ENCODE measurements at regions not wholly inside any gene's neighbourhood (a gene's known extent, or its start where the extent isn't known, plus 50 kb on each side); places are given as distances from the start of the nearest gene placed in this dataset.

GRCh38 chr10:108090476-108091215 lies 926.1 kb upstream of the SORCS1 start:
- Histone ChIP-seq H3K27ac (ENCODE audit: low read depth) (no peak overlapping the region), H3K4me3 (ENCODE audit: low read depth, low read length) (no peak overlapping the region), H3K4me1 (ENCODE audit: insufficient read depth) (no peaks in the 10 kb centered on the region), H3K36me3 (ENCODE audit: insufficient read depth) (no peaks in the 10 kb centered on the region)
- WGBS: 91% methylated on average over 3 of the region's 3 CpGs
- DNase-seq (ENCODE audit: extremely low spot score): no peak

- Histone ChIP-seq H3K36me3 (ENCODE audit: insufficient read depth) (no peaks in the 10 kb centered on the region), H3K27ac (ENCODE audit: low read depth) (no peak overlapping the region), H3K4me1 (ENCODE audit: insufficient read depth) (no peaks in the 10 kb centered on the region), H3K4me3 (ENCODE audit: low read depth, low read length) (no peak overlapping the region)
- no peak for DNase-seq (ENCODE audit: extremely low spot score)
- 91% methylated on average over 1 of the region's 1 CpG for WGBS
Measured at GRCh38 chr10:108086502-108086901, 922.0 kb upstream of the SORCS1 start.

DNA sequence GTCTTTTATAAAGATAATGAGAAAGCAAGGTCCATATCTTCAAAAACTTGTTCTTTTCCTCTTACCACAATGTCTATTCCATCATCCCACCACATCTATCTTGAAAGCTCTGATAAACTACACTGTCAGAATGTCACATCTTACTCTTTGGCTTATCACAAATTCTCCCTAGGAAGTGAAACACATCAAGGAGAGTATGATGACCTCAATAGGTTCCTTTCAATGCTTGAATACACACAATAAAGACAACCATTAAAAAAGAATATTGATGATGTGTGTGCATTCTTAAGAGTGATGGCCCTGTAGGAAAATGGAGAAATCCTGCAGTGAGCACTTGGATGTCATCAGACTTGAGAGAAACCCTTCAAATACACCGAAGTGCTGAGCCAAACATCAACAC lies 918.1 kb upstream of the SORCS1 start:
- no peak for DNase-seq (ENCODE audit: extremely low spot score)
- WGBS: 64% methylated on average over 1 of the region's 1 CpG
- no peak overlapping the region for H3K27ac ChIP-seq (ENCODE audit: low read depth)
- H3K4me3 ChIP-seq (ENCODE audit: low read depth, low read length): no peak overlapping the region
- H3K36me3 ChIP-seq (ENCODE audit: insufficient read depth): no peaks in the 10 kb centered on the region
- no peaks in the 10 kb centered on the region for H3K4me1 ChIP-seq (ENCODE audit: insufficient read depth)

- no peak for DNase-seq (ENCODE audit: extremely low spot score)
- H3K36me3 ChIP-seq (ENCODE audit: insufficient read depth): no peaks in the 10 kb centered on the region
- no peak overlapping the region for H3K27ac ChIP-seq (ENCODE audit: low read depth)
- 70% methylated on average over 2 of the region's 2 CpGs for WGBS
- H3K4me3 ChIP-seq (ENCODE audit: low read depth, low read length): no peak overlapping the region
- no peaks in the 10 kb centered on the region for H3K4me1 ChIP-seq (ENCODE audit: insufficient read depth)
Measured at GRCh38 chr10:108078263-108078662, 913.8 kb upstream of the SORCS1 start.

- Histone ChIP-seq H3K27ac (ENCODE audit: low read depth) (no peak overlapping the region), H3K4me3 (ENCODE audit: low read depth, low read length) (no peak overlapping the region), H3K36me3 (ENCODE audit: insufficient read depth) (no peaks in the 10 kb centered on the region), H3K4me1 (ENCODE audit: insufficient read depth) (no peaks in the 10 kb centered on the region)
- WGBS: 95% methylated on average over 3 of the region's 3 CpGs
- no peak for DNase-seq (ENCODE audit: extremely low spot score)
Measured at GRCh38 chr10:108072466-108072865, 908.0 kb upstream of the SORCS1 start.

DNA sequence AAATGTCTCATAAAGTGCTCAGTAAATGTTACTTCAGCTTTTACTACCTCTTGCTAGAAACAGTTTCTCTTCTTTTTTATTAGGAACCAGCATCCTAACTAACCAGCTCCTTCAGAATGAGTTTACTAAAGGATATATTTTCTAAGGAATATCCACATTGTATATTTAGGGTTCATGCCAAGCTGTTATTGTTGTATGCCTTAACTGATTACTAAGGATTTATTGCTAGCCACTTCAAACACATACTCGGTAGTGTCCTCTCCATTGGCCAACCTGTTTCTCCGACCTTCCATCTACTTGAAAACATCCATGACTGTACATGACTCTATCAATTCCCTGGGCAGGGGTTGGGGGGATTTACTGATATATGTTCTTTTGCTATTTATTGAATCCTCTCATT lies 906.3 kb upstream of the SORCS1 start:
- Histone ChIP-seq H3K4me3 (ENCODE audit: low read depth, low read length) (no peak overlapping the region), H3K36me3 (ENCODE audit: insufficient read depth) (no peaks in the 10 kb centered on the region), H3K4me1 (ENCODE audit: insufficient read depth) (no peaks in the 10 kb centered on the region), H3K27ac (ENCODE audit: low read depth) (no peak overlapping the region)
- WGBS: 66% methylated on average over 2 of the region's 2 CpGs
- no peak for DNase-seq (ENCODE audit: extremely low spot score)

GRCh38 chr10:108069096-108069495 lies 904.6 kb upstream of the SORCS1 start:
- no peak for DNase-seq (ENCODE audit: extremely low spot score)
- no peaks in the 10 kb centered on the region for H3K36me3 ChIP-seq (ENCODE audit: insufficient read depth)
- no peak overlapping the region for H3K4me3 ChIP-seq (ENCODE audit: low read depth, low read length)
- H3K27ac ChIP-seq (ENCODE audit: low read depth): no peak overlapping the region
- WGBS: 93% methylated on average over 1 of the region's 1 CpG
- H3K4me1 ChIP-seq (ENCODE audit: insufficient read depth): no peaks in the 10 kb centered on the region

GRCh38 chr10:108064746-108065260 lies 900.3 kb upstream of the SORCS1 start:
- H3K4me3 ChIP-seq (ENCODE audit: low read depth, low read length): no peak overlapping the region
- no peak overlapping the region for H3K27ac ChIP-seq (ENCODE audit: low read depth)
- H3K4me1 ChIP-seq (ENCODE audit: insufficient read depth): no peaks in the 10 kb centered on the region
- DNase-seq (ENCODE audit: extremely low spot score): no peak
- H3K36me3 ChIP-seq (ENCODE audit: insufficient read depth): no peaks in the 10 kb centered on the region

DNA sequence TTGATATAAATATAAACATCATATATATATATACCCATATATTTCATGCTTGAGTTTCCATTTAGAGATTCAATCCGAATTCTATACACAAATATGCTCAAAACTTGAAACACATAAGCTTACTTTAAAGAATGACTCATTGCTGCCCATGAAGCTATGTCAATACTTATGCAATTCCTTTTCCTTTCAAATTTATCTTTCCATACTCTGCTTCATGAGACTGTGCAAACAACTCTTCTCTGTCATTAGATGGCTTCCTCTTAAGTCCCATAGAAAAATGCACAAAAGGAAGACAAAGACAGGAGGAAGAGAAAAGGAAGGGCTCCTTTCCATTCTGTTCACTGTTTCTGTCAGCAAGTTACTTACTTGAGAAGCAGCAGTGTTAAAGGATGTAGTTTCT lies 895.7 kb upstream of the SORCS1 start:
- Histone ChIP-seq H3K4me3 (ENCODE audit: low read depth, low read length) (no peak overlapping the region), H3K4me1 (ENCODE audit: insufficient read depth) (no peaks in the 10 kb centered on the region), H3K36me3 (ENCODE audit: insufficient read depth) (no peaks in the 10 kb centered on the region), H3K27ac (ENCODE audit: low read depth) (no peak overlapping the region)
- WGBS: 26% methylated on average over 1 of the region's 1 CpG
- no peak for DNase-seq (ENCODE audit: extremely low spot score)

- Histone ChIP-seq H3K4me1 (ENCODE audit: insufficient read depth) (no peaks in the 10 kb centered on the region), H3K27ac (ENCODE audit: low read depth) (no peak overlapping the region), H3K36me3 (ENCODE audit: insufficient read depth) (no peaks in the 10 kb centered on the region), H3K4me3 (ENCODE audit: low read depth, low read length) (no peak overlapping the region)
- DNase-seq (ENCODE audit: extremely low spot score): no peak
- WGBS: 55% methylated on average over 1 of the region's 1 CpG
Measured at GRCh38 chr10:108055506-108055905, 891.0 kb upstream of the SORCS1 start.

GRCh38 chr10:108052981-108053380 lies 888.5 kb upstream of the SORCS1 start:
- H3K4me3 ChIP-seq (ENCODE audit: low read depth, low read length): no peak overlapping the region
- no peak for DNase-seq (ENCODE audit: extremely low spot score)
- no peaks in the 10 kb centered on the region for H3K4me1 ChIP-seq (ENCODE audit: insufficient read depth)
- H3K27ac ChIP-seq (ENCODE audit: low read depth): no peak overlapping the region
- H3K36me3 ChIP-seq (ENCODE audit: insufficient read depth): no peaks in the 10 kb centered on the region
- WGBS: 76% methylated on average over 1 of the region's 1 CpG

GRCh38 chr10:108051218-108051617 lies 886.7 kb upstream of the SORCS1 start:
- H3K27ac ChIP-seq (ENCODE audit: low read depth): no peak overlapping the region
- no peak for DNase-seq (ENCODE audit: extremely low spot score)
- no peak overlapping the region for H3K4me3 ChIP-seq (ENCODE audit: low read depth, low read length)
- no peaks in the 10 kb centered on the region for H3K36me3 ChIP-seq (ENCODE audit: insufficient read depth)
- 89% methylated on average over 2 of the region's 2 CpGs for WGBS
- no peaks in the 10 kb centered on the region for H3K4me1 ChIP-seq (ENCODE audit: insufficient read depth)

- no peak overlapping the region for H3K27ac ChIP-seq (ENCODE audit: low read depth)
- H3K4me1 ChIP-seq (ENCODE audit: insufficient read depth): no peaks in the 10 kb centered on the region
- no peaks in the 10 kb centered on the region for H3K36me3 ChIP-seq (ENCODE audit: insufficient read depth)
- DNase-seq (ENCODE audit: extremely low spot score): no peak
- WGBS: 80% methylated on average over 1 of the region's 1 CpG
- H3K4me3 ChIP-seq (ENCODE audit: low read depth, low read length): no peak overlapping the region
Measured at GRCh38 chr10:108050626-108051025, 886.1 kb upstream of the SORCS1 start.

- no peak overlapping the region for H3K4me3 ChIP-seq (ENCODE audit: low read depth, low read length)
Measured at GRCh38 chr10:108049668-108050067, 885.2 kb upstream of the SORCS1 start.

GRCh38 chr10:108048898-108049297 lies 884.4 kb upstream of the SORCS1 start:
- no peaks in the 10 kb centered on the region for H3K36me3 ChIP-seq (ENCODE audit: insufficient read depth)
- DNase-seq (ENCODE audit: extremely low spot score): no peak
- H3K4me1 ChIP-seq (ENCODE audit: insufficient read depth): no peaks in the 10 kb centered on the region
- no peak overlapping the region for H3K4me3 ChIP-seq (ENCODE audit: low read depth, low read length)
- 91% methylated on average over 2 of the region's 2 CpGs for WGBS
- no peak overlapping the region for H3K27ac ChIP-seq (ENCODE audit: low read depth)

More at GRCh38 chr10:108049668-108050067, 885.2 kb upstream of the SORCS1 start:
- WGBS: 89% methylated on average over 1 of the region's 1 CpG
- Histone ChIP-seq H3K4me1 (ENCODE audit: insufficient read depth) (no peaks in the 10 kb centered on the region), H3K36me3 (ENCODE audit: insufficient read depth) (no peaks in the 10 kb centered on the region), H3K27ac (ENCODE audit: low read depth) (no peak overlapping the region)
- no peak for DNase-seq (ENCODE audit: extremely low spot score)

Measured in urinary bladder (tissue), 3 donors.